Stimulated activated CD4-positive, alpha-beta T cell treated with anti-CD3 and anti-CD28 coated beads, TNF-alpha, amount 100 ng/mL, for 48 hours (primary cell): ENCODE measurements at regions not wholly inside any gene's neighbourhood (a gene's known extent, or its start where the extent isn't known, plus 50 kb on each side); places are given as distances from the start of the nearest gene placed in this dataset.

Experiments used
- DNase-seq, 3 donors: peaks; one replicate each; pipeline ENCODE4 v3.0.0-alpha.2; 2020; ENCODE audit warnings: low read depth in 3 of 3

DNA sequence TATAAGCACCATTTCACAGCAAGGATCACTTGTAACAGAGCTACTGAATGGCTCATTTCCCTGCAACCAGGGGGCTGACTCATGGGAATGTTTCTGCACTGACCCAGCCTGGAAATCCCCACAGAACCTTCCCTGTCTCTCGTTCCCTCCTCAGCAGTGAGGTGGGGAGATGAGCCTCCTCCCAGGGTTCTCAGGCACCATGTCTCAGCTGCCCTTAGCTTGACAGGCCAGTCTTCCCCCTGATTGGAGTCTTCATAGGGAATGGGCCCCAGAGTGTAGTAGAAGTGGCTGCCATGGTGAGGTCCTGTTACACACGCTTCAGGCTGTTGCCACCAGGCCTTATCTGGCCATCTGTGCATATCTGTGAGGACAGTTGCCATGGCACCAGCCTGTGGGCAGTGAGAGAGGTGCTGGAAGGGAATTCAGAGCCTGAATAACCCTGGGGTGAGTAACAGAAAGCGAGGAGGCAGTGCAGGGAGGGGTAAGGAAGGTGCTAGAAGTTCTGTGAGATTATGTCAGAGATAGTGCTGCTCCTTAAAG, 324.4 kb downstream of the ENC1 start:
- DNase-seq, result peak in 2 of 3 donors; percentile 10 to 18

DNA sequence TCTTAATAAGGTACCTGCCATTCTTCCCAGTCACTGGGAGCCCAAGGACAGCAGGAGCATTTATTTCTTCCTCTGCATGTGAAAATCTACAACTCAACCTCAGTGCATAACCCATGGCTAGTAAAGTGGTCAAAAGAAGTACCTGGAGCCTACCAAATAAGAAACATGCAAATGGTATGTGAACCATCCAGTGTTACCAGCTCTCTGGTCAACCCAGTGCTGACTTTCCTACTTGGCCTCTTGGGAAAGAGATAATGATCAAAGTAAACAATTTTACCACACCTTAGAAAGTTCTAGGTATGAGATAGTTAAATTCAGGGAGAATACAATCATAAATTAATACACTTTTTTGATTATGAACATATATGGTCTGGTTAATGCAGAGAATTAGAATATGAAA, 325.6 kb downstream of the ENC1 start:
- no peak for DNase-seq

DNA sequence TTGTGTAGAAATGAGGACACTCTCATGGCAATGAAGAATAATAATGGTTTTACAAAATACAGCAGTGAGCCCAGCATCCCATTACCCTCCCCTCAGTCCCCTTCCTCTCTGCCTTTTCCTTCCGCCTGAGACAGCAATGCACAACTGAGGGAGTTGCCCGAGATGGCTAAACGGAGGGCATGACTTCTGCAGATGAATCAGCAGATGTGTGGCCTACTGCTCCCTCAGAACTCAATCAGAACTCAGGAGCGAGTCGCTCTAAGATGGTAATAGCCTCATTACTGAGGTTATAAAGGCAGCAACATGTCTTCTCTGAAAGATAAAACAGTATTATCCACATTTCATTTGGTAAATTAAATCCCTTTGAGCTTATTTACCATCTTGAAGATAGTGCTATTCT, 326.6 kb downstream of the ENC1 start:
- DNase-seq, result no peak

DNA sequence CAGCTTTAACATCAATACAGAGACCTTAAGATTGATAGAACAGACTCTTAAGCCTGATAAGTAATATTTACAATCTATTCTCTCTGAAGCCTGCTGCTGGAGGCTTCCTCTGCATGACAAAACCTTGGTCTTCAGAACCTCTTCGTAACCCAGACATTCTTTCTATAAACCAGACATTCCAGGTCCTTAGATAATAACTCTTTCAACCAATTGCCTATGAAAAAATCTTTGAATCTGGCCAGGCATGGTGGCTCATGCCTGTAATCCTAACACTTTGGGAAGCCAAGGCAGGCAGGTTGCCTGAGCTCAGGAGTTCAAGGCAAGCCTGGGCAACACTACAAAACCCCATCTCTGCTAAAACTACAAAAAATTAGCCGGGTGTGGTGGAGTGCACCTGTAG, 327.8 kb downstream of the ENC1 start:
- DNase-seq, result no peak

DNA sequence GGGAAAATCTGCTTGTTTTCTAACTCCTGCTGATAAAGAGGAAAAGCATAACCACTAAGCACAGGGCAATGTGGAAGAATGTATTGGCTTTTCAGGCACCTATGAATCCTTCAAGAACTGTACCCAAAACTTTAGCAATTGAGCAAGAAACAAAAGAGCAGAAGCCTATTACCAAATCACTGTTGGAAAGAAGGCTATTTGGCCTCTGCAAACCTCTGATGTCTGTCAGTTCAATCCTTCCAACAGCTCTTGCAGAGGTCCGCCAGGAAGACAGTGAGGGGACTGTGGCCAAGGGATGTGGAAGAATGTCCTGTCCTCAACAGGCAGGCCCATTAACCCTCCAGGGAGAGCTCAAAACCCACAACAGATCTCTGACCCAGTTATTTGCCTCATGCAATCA, 328.6 kb downstream of the ENC1 start:
- DNase-seq, result no peak

DNA sequence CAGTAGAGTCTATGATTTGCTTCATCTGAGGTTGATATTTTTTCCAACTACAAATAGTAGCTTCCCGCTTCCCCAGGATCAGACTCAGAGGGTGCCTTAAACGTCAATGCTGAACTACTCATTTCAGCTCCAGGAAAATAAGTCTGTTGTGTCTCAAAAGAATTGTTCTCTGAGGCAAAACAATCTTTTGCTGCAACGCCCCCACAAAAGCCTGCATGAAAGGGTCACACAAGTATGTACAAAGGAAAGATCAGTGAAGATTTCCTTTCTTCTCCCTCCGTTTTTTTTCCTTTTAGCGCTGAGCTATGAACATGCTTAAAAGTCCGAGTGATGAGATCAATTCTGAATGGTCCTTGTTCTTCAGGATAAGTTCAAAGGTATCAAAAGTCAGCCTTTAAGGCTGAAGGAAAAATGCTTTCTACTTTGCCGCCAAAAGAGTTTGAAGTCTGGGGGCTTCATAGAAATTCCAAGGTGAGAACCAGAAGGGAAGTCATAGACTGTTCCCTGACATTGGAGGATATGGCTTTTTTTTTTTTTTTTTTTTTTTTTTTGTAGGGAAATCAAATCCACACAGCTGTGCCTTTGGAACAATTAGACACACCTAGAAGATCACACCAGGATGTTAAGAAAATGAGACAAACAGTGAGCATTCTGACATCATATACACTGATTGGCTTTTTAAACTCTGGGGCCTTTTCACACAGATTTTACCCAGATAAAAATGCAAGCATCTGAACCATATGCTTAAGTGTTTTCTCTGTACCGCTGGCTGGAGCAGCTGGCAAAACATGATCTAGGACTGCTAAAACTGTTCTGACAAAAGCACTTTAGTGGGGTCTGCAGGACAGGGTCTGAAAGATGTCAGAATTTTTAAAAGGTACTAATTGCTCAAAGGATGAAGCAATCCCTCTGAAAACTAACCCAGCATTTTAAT, 329.3 kb downstream of the ENC1 start:
- DNase-seq, result no peak

DNA sequence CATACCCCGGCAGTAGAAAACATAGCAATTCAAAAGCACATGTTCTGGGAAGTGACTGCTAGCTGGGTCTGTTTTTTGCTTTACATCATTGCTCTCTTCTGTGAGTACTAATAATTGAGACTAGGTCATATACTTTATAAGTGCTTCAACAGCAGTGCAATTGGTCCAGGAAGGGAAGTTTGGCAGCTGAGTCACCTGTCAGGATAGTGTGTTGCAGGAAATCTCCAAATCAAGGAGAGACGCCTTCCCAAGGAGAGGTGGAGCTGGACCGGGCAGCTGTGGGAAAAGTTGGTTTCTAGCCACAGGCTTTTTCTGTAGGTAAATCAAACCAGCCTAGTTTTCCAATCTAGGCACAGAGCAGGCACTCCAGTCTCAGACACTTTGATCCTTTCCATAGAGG, 330.1 kb downstream of the ENC1 start:
- no peak for DNase-seq

DNA sequence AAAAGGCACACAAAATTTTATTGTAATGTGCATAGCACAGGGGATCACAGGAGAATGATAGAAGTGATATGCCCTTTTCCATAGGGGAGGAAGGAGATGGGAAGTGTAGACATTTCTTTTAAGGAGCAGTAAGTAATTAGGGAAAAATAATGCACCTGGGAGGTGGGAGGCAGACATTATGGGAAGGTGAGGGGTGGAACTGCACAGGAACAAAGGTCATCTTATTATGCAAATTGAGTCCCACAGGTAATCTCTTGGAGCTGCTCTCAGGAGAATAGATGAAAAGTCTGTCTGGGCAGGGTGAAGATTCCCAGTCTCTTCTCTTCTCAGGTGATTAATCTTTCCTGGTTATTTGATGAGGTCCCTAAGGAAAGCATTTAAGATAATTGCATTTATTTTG, 331.5 kb downstream of the ENC1 start:
- DNase-seq, result no peak

DNA sequence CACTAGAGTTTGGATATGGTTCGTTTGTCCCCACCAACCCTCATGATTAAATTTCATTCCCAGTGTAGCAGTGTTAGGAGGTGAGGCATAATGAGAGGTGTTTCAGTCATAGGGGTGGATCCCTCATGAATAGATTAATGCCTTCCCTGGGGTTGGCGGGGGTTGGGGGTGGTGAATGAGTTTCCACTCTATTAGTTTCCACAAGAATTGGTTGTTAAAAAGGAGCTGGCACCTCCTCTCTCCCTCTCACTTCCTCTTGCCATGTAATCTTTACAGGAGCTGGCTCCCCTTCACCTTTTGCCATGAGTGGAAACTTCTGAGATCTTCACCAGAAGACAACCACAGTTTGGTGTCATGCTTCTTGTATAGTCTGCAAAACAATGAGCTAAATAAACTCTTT, 333.7 kb downstream of the ENC1 start:
- DNase-seq, result no peak

DNA sequence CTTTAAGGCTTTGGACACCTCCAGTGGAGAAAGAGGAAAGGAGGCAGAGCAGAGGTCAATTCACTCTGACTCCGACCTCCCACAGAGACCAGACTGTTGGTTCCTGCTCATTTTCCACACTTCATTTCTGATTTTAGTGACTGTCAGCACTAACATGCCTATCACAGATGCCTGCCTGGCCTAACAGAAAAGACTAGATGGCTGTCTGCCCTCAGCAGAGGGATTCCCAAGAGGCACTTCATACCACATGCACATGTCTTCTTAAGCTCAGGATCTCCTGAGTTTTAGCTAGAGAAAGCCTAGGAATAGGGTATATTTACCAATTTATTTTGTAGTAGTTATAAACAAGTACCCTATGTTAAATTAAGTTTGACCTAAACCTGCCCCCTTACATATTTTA, 336.0 kb downstream of the ENC1 start:
- no peak for DNase-seq

DNA sequence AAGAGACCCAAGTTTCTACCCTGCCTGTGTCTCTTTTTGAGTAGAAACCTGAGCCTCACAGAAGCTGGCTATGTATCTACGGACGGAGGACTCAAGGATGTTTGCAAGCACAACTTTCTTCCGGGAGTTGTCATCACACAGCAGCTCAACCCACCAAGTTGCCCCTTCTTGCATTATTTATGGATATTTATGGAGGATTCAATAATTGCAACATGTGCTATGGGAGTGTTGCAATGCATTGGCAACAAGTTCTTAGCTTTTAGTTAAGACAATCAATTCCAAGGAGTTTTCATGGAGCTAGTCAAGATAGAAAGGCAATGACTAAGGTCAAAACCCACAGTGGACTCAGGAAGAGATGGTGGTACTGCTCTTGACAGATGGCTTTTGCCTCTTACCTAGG, 336.9 kb downstream of the ENC1 start:
- DNase-seq, result no peak

DNA sequence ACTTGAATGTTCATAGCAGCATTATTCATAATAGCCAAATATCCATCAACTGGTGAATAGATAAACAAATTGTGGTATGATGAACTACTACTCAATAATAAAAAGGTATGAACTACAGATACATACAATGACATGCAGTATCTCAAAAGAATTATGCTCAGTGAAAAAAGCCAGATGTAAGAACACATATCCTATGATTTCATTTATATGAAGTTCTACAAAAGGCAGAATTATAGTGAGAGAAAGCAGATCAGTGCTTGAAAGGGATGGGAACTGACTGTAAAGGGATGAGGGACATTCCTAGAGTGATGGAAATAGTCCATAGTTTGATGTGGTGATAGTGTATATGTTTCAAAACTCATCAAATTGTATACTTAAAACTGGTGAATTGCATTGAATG, 339.0 kb downstream of the ENC1 start:
- no peak for DNase-seq

DNA sequence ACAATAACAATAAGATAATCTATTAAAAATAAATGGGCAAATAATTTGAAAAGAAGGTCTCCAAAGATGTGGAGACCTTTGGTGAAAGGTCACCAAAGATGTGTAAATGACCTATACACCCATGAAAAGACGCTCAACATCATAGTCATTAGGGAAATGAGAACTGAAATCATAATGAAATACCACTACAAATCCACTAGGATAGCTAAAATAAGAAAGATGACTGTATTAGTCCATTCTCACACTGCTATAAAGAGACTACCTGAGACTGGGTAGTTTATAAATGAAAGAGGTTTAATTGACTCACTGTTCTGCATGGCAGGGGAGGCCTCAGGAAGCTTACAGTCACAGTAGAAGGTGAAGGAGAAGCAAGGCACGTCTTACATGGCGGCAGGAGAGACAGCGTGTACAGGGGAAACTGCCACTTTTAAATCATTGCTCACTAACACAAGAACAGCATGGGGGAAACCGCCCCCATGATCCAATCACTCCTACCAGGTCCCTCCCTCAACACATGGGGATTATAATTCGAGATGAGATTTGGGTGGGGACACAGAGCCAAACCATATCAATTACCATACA, 339.6 kb downstream of the ENC1 start:
- DNase-seq, result no peak

DNA sequence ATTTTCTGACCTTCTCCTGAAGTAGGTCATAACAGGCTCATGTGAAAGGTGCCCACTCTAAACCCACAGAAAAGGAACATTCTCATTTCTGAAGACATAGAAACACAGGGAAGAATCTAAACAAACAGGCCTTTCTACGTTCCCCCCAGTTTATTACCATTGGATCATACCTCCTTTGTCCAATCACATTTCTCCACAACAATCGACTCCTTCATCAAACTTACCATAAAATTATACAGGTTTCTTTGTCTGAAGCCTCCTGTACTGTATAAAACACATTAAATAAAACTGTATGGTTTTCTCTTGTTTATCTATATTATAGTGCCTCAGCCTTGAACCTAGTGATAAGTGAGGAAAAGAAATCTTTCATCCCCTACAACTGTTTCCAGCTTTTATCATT, 340.7 kb downstream of the ENC1 start:
- DNase-seq, result no peak

DNA sequence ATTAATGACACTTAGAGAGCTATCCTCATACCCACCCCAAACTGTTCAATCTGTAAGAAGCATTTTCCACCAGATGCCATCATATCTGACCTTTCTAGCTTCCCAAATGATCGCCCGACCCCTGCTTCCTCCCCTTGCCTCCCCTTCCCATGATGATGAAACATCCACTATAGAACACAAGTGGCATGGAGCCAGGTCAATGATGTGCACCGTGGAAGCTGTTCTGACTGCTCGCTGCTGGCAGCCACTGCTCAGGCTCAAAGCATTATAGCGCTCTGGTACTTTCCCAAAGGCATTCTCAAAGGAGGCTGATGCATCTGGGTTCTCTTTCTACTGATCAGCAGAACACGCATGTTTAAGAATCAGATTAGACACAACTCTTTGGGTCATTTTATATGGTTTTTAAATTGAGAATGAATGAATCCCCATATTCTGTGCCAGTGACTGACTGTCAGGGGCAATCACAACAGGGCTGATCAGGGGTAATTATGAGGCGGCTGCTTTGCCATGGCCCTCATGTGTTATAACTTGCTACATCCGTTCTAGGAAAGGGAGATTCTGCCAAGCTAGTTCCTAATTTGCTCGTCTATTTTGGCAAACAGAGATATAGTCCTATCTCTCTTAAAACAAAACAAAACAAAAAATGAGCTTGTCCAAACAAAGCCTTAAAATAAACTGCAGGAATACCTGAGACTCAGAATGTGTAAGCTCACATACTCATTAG, 343.7 kb downstream of the ENC1 start:
- no peak for DNase-seq

DNA sequence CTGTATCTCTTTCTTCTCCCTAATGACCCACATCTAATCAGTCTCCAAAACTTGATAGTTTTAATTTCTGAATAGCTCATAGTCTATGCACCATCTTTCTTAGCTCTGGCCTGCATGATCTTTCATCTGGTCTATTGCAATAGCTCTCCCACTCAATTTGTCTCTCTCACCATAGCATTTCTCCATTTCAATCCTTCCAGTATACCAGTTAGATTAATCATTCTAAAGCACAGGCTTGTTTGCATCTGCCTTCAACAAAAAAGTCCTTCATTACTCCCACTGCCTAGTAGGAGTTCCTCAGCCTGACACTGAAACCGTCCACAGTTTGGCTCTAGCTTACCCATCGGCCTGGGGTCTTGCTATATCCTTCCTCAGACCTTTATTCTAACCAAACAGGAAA, 344.9 kb downstream of the ENC1 start:
- no peak for DNase-seq

DNA sequence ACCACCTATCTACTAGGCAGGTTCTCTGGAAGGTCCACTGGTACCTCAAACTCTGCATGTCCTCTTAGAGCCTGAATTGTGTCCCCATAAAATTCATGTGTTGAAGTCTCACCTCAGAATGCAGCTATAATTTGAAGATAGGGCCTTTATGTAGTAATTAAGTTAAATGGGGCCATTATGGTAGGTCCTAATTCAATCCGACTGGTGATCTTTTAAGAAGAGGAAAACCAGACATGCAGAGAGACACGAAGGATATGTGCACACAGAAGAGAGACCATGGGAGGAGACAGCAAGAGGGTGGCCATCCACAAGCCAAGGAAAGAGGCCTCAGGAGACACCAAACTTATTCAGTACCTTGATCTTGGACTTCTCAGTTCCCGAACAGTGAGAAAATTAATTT, 345.4 kb downstream of the ENC1 start:
- no peak for DNase-seq

DNA sequence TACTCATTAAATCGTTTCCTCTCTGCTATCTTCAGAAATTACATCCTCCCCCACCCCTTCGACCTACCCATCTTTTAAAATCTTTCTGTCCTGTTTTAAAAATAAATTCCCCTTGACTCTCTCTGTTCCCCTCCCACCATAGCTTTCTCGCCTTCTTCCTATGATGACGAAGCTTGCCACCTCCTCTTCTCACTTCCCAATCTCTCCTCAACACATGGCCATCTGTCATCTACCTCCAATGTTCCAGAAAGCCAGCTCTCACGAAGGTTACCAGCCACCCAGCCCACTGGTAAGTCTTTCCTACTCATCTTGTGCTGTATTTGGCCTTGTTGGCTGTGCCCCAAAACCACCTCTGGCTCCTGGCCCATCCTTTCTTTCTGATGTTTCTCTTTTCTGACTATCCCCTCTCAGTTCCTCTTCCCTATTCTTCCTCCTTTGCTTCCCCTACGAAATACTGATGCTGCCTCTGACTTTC, 346.3 kb downstream of the ENC1 start:
- DNase-seq, result no peak

DNA sequence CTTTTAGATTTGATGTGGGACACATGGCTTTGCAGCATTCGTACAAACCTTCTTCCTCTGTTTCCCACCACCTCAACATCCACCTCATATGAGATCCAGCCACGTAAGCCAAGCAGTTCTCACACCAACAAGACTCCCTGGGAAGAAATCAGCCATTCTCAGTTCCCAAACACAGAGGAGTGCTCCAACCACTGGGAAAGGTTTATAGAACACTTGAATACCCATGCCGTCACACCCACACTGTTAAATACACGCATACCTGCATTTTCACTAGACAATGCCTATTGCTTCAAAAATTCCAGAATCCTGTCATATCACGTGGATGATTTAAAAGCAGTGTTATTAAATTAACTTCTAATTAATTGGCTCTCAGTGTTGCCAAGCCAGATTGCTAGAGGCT, 347.3 kb downstream of the ENC1 start:
- no peak for DNase-seq

DNA sequence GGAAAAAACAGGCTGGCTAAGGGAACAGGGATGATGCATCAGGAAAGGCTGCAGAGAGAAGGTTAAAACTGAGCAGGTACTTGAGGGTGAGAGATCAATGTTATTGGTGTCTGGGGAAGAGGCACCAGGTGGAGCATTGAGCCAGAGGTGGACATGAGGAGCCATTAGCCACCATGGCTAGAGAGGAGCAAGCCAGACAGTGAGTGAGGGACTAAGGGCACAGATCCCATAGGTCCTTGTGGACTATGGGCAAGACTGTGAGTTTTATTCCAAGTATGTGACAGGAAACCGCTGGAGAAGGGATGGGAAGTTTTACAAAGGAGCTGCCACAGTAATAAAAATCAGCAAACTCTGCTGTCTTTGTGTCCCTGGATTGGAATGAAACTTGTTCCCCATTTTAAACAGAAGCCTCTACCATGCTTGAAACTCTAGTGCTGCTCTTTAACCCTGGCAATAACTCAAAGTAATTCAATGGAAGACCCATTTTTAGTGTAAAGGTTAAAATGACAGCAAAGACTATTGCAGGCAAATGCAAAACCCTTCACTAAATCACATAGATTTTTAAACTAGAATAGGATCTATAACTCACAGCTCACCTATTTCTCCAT, 349.8 kb downstream of the ENC1 start:
- no peak for DNase-seq

DNA sequence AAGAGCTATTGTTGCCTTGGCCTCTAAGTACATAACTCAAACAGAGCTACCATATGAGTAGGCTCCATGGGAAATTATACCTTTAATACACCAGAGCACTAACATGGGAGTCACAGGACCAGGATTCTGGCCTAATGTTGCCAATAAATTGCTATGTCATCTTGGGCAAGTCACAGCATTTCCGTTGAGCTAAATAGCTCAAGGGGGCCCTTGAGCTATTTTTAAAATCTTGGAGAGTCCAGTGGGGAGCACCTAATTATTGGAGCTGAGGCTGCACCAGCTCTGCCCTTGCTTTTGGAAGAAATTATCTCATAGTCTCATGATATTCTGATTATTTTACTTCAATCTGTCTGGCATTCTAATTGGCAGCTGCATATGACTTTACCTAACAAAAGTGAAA, 350.8 kb downstream of the ENC1 start:
- no peak for DNase-seq

DNA sequence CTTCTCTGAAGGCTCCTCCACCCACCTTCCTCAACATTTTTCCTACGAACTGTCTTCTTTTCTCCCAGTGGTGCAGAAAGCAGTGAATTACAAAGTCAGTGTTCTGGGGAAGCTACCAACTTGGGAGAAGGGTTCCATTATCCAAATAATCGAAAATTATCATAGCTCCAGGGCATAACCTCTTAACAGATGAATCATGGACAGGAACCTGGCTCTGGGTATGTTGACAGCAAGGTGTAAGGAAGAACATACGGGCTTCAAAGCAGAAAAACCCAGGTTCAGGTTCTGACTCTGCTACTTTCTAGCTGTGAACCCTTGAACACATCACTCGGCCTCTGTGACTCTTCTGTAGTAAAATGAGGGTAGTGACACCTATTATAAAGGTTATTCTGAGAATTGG, 351.3 kb downstream of the ENC1 start:
- no peak for DNase-seq
